GM23248 (cell line): ENCODE measurements at regions not wholly inside any gene's neighbourhood (a gene's known extent, or its start where the extent isn't known, plus 50 kb on each side); places are given as distances from the start of the nearest gene placed in this dataset.

Source experiments
- DNase-seq: peaks from one replicate; pipeline ENCODE4 v3.0.0-alpha.2; 2015
- H2AFZ ChIP-seq: fragments of 200-600 bp; sonication (generic); 2 replicates; pipeline ENCODE4 v1.6.1; 2016; ENCODE audit warnings: antibody characterized with exemption
- H3F3A ChIP-seq: fragments of 200-600 bp; sonication (generic); 2 replicates; pipeline ENCODE4 v1.6.1; 2016; ENCODE audit warnings: mild to moderate bottlenecking, antibody characterized with exemption, mixed run types; ENCODE audit not compliant: insufficient read depth
- H3K27ac ChIP-seq: fragments of 200-600 bp; sonication (generic); 2 replicates; pipeline ENCODE4 v1.5.1; 2016; ENCODE audit warnings: mild to moderate bottlenecking
- H3K27me3 ChIP-seq: fragments of 200-600 bp; sonication (generic); replicated peaks from 2 replicates; pipeline ENCODE4 v1.6.1; 2016; ENCODE audit warnings: mild to moderate bottlenecking; ENCODE audit not compliant: insufficient read depth
- H3K36me3 ChIP-seq: fragments of 200-600 bp; sonication (generic); 2 replicates; pipeline ENCODE4 v1.6.1; 2016; ENCODE audit warnings: low read depth, mild to moderate bottlenecking
- H3K4me1 ChIP-seq: fragments of 200-600 bp; sonication (generic); 2 replicates; pipeline ENCODE4 v1.6.1; 2016; ENCODE audit warnings: mild to moderate bottlenecking; ENCODE audit not compliant: insufficient read depth
- H3K4me2 ChIP-seq: fragments of 200-600 bp; sonication (generic); one replicate; pipeline ENCODE4 v1.6.1; 2016; ENCODE audit warnings: mild to moderate bottlenecking; ENCODE audit not compliant: unreplicated experiment
- H3K4me3 ChIP-seq: fragments of 200-600 bp; sonication (generic); 2 replicates; pipeline ENCODE4 v1.5.1; 2016; ENCODE audit warnings: mild to moderate bottlenecking
- H3K79me2 ChIP-seq: fragments of 200-600 bp; sonication (generic); 2 replicates; pipeline ENCODE4 v1.6.1; 2016; ENCODE audit warnings: mild to moderate bottlenecking; ENCODE audit not compliant: insufficient read depth
- H3K9ac ChIP-seq: fragments of 200-600 bp; sonication (generic); 2 replicates; pipeline ENCODE4 v1.6.1; 2016; ENCODE audit warnings: mild to moderate bottlenecking
- H3K9me2 ChIP-seq: fragments of 200-600 bp; sonication (generic); 2 replicates; pipeline ENCODE4 v1.6.1; 2016; ENCODE audit warnings: mixed run types, mild to moderate bottlenecking, moderate library complexity; ENCODE audit not compliant: insufficient read depth
- H3K9me3 ChIP-seq: fragments of 200-600 bp; sonication (generic); one replicate; pipeline ENCODE4 v1.6.1; 2017; ENCODE audit warnings: low read depth
- H4K20me1 ChIP-seq: fragments of 200-600 bp; sonication (generic); 2 replicates; pipeline ENCODE4 v1.6.0; 2016; ENCODE audit not compliant: insufficient read depth
- EZH2 ChIP-seq: fragments of 200-600 bp; sonication (generic); IDR thresholded peaks from 2 replicates; pipeline ENCODE4 v1.6.1; 2018; ENCODE audit warnings: antibody characterized with exemption, mild to moderate bottlenecking; ENCODE audit not compliant: insufficient read depth, poor library complexity, severe bottlenecking
- EZH2phosphoT487 ChIP-seq: fragments of 200-600 bp; sonication (generic); IDR thresholded peaks from 2 replicates; pipeline ENCODE4 v1.6.1; 2018; ENCODE audit warnings: antibody characterized with exemption, moderate library complexity, mild to moderate bottlenecking, low read depth; ENCODE audit not compliant: insufficient read depth
- WGBS, 2 experiments: methylation state at CpG; one replicate each; pipeline ENCODE4 v1.1.6; 2015 to 2017; ENCODE audit warnings: low lambda C conversion rate in 2 of 2, low coverage in 1 of 2; ENCODE audit errors: missing lambda C conversion rate in 2 of 2; 5-methylcytosine and 5-hydroxymethylcytosine counted together
- in situ Hi-C: fragments of 300-500 bp; cut with MboI; formaldehyde crosslinking; loops from 2 replicates; pipeline ENCODE4 v1.15.0; 2020

GRCh38 chr2:9738535-9739496 lies 104.5 kb upstream of the TAF1B start:
- Histone ChIP-seq H3K9me3 (no peaks in the 10 kb centered on the region), H3K4me2 (peak overlapping the region; percentile 65), H3K36me3 (no peaks in the 10 kb centered on the region), H3K79me2 (no peaks in the 10 kb centered on the region), H3K4me3 (peak overlapping the region; percentile 47), H3K4me1 (peaks cover 14% of the 10 kb centered on the region), H3K27me3 (no peaks in the 10 kb centered on the region), H2AFZ (peak overlapping the region; percentile 96), H3K9me2 (no peaks in the 10 kb centered on the region), H4K20me1 (no peaks in the 10 kb centered on the region), H3K27ac (peak overlapping the region; percentile 19), H3F3A (no peaks in the 10 kb centered on the region), H3K9ac (peak overlapping the region; percentile 76)
- DNase-seq, result peak; percentile 71
- TF ChIP-seq EZH2 (no peak), EZH2phosphoT487 (no peak)
- 8% methylated on average over 23 of the region's 23 CpGs for WGBS, 2 experiments
- in situ Hi-C loops, result no loop called here

- TF ChIP-seq EZH2phosphoT487 (no peak), EZH2 (no peak)
- peak overlapping the region; percentile 19 for H3K27ac ChIP-seq
- 4 to 5% methylated on average over 23 of the region's 23 CpGs for WGBS, 2 experiments
- no peaks in the 10 kb centered on the region for H3K36me3 ChIP-seq
- peak overlapping the region; percentile 76 for H3K9ac ChIP-seq
- H3K4me3 ChIP-seq, result peak overlapping the region; percentile 47
- peaks cover 14% of the 10 kb centered on the region for H3K4me1 ChIP-seq
- H2AFZ ChIP-seq, result peak overlapping the region; percentile 96
- no peaks in the 10 kb centered on the region for H3F3A ChIP-seq
- H3K27me3 ChIP-seq, result no peaks in the 10 kb centered on the region
- in situ Hi-C loops, result no loop called here
- no peaks in the 10 kb centered on the region for H3K9me2 ChIP-seq
- no peaks in the 10 kb centered on the region for H3K79me2 ChIP-seq
- H3K9me3 ChIP-seq, result no peaks in the 10 kb centered on the region
- no peaks in the 10 kb centered on the region for H4K20me1 ChIP-seq
- DNase-seq, result peak; percentile 64
- peak overlapping the region; percentile 65 for H3K4me2 ChIP-seq
Observed at GRCh38 chr2:9739531-9739964, 103.7 kb upstream of the TAF1B start.

- no peaks in the 10 kb centered on the region for H3K36me3 ChIP-seq
- 57 to 58% methylated on average over 6 of the region's 6 CpGs for WGBS, 2 experiments
- H3K27ac ChIP-seq, result no peak overlapping the region
- no peaks in the 10 kb centered on the region for H3K27me3 ChIP-seq
- H3F3A ChIP-seq, result no peaks in the 10 kb centered on the region
- DNase-seq, result no peak
- H4K20me1 ChIP-seq, result no peaks in the 10 kb centered on the region
- H3K79me2 ChIP-seq, result no peaks in the 10 kb centered on the region
- no peaks in the 10 kb centered on the region for H3K9me2 ChIP-seq
- no peaks in the 10 kb centered on the region for H3K9me3 ChIP-seq
- peaks cover 20% of the 10 kb centered on the region for H3K4me1 ChIP-seq
- TF ChIP-seq EZH2 (no peak), EZH2phosphoT487 (no peak)
- in situ Hi-C loops, result no loop called here
- H3K9ac ChIP-seq, result no peak overlapping the region
- no peak overlapping the region for H2AFZ ChIP-seq
- H3K4me3 ChIP-seq, result no peak overlapping the region
- no peak overlapping the region for H3K4me2 ChIP-seq
Observed at GRCh38 chr2:9740382-9741073, 102.7 kb upstream of the TAF1B start.

- Histone ChIP-seq H3K4me2 (no peak overlapping the region), H3K4me3 (no peak overlapping the region), H3K9me2 (no peaks in the 10 kb centered on the region), H3K9ac (no peak overlapping the region), H3K79me2 (no peaks in the 10 kb centered on the region), H3K4me1 (peaks cover 20% of the 10 kb centered on the region), H4K20me1 (no peaks in the 10 kb centered on the region), H3F3A (no peaks in the 10 kb centered on the region), H3K27ac (no peak overlapping the region), H3K9me3 (no peaks in the 10 kb centered on the region), H2AFZ (no peak overlapping the region), H3K36me3 (no peaks in the 10 kb centered on the region), H3K27me3 (no peaks in the 10 kb centered on the region)
- in situ Hi-C loops, result no loop called here
- no peak for TF ChIP-seq EZH2
- no peak for TF ChIP-seq EZH2phosphoT487
- peak; percentile 19 for DNase-seq
- WGBS, 2 experiments, result 80% methylated on average over 6 of the region's 6 CpGs
Observed at GRCh38 chr2:9741110-9741509, 102.2 kb upstream of the TAF1B start.
